GM12891 (cell line): ENCODE measurements at regions not wholly inside any gene's neighbourhood (a gene's known extent, or its start where the extent isn't known, plus 50 kb on each side); places are given as distances from the start of the nearest gene placed in this dataset.

Source experiments
- POLR2A ChIP-seq: IDR thresholded peaks from 2 replicates; pipeline ENCODE4 v1.6.1; 2011; ENCODE audit warnings: low read depth, low read length, control low read depth
- POLR2AphosphoS5 ChIP-seq: IDR thresholded peaks from 2 replicates; pipeline ENCODE4 v1.6.1; 2011; ENCODE audit warnings: low read depth, low read length, control low read depth
- POU2F2 ChIP-seq: IDR thresholded peaks from 2 replicates; pipeline ENCODE4 v1.6.1; 2011; ENCODE audit warnings: low read depth, mild to moderate bottlenecking, control low read depth, low read length, moderate library complexity
- SPI1 ChIP-seq: IDR thresholded peaks from 2 replicates; pipeline ENCODE4 v1.6.1; 2011; ENCODE audit warnings: low read depth, low read length, control low read depth
- TAF1 ChIP-seq: IDR thresholded peaks from 2 replicates; pipeline ENCODE4 v1.6.1; 2011; ENCODE audit warnings: low read depth, low read length, control low read depth

DNA sequence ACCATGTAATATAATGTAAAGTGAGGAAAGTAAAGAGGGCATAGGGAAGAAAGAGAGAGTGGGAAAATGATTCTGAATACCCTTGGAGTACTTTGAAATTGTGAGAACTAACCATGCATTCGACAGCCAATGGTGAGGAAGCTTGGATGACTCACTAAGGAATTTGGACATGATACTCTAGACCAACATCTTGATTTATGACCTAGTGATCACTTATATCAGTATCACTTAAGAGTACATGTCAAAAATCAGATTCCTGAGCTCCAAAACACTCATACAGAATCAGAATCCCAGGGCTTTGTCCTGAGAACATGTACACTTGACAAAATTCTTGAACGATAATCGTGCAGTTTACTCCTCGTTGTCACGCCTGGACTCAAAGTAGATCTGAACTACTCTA lies 1899.8 kb upstream of the PIK3C3 start:
- TF ChIP-seq POLR2AphosphoS5: no peak
- TF ChIP-seq SPI1: no peak
- TF ChIP-seq TAF1: no peak
- no peak for TF ChIP-seq POLR2A
- TF ChIP-seq POU2F2: no peak
